Heart right ventricle (tissue), 16 donors: ENCODE measurements at regions not wholly inside any gene's neighbourhood (a gene's known extent, or its start where the extent isn't known, plus 50 kb on each side); places are given as distances from the start of the nearest gene placed in this dataset.

Source experiments
- ATAC-seq, 8 donors: fragments of 200-7000 bp; cut with Tn5 transposase; one replicate each; pipeline ENCODE4 v1.9.1; 2020; ENCODE audit warnings: mild to moderate bottlenecking in 8 of 8, moderate library complexity in 8 of 8, moderate number of reproducible peaks in 1 of 8
- DNase-seq, 2 donors: peaks; one replicate each; pipeline ENCODE4 v3.0.0-alpha.2; 2020
- H3K27ac ChIP-seq, 10 donors: fragments of 200-600 bp; sonication (generic) in 2 of 10; one replicate each; pipeline versions ENCODE4 v1.5.0 to v1.8.0; 2020 to 2022; ENCODE audit warnings: mild to moderate bottlenecking in 3 of 10
- H3K27me3 ChIP-seq, 7 donors: fragments of 200-600 bp; one replicate each; pipeline ENCODE4 v1.8.0; 2021 to 2022; ENCODE audit warnings: mild to moderate bottlenecking in 2 of 7
- H3K36me3 ChIP-seq, 9 donors: fragments of 200-600 bp; sonication (generic) in 1 of 9; one replicate each; pipeline versions ENCODE4 v1.5.0 to v1.8.0; 2020 to 2022; ENCODE audit warnings: mild to moderate bottlenecking in 2 of 9
- H3K4me1 ChIP-seq, 9 donors: fragments of 200-600 bp; sonication (generic) in 1 of 9; one replicate each; pipeline versions ENCODE4 v1.5.0 to v1.8.0; 2020 to 2022; ENCODE audit warnings: mild to moderate bottlenecking in 4 of 9
- H3K4me3 ChIP-seq, 10 donors: fragments of 200-600 bp; sonication (generic) in 2 of 10; one replicate each; pipeline versions ENCODE4 v1.5.0 to v1.8.0; 2020 to 2022; ENCODE audit warnings: mild to moderate bottlenecking in 7 of 10, moderate library complexity in 2 of 10
- H3K9me3 ChIP-seq, 11 donors: fragments of 200-600 bp in 10 of 11; sonication (generic) in 2 of 11; one replicate each; pipeline versions ENCODE4 v1.5.0 to v1.8.0; 2013 to 2022; ENCODE audit warnings: mild to moderate bottlenecking in 2 of 11, control low read depth in 1 of 11, moderate library complexity in 1 of 11
- whole genome bisulfite sequencing, 2 donors: extraction: QIAGEN DNeasy Blood & Tissue Kit; methylation state at CpG; one replicate each; pipeline ENCODE4 v1.1.7; 2013; ENCODE audit warnings: inconsistent platforms in 1 of 2; 5-methylcytosine and 5-hydroxymethylcytosine counted together
- intact Hi-C, 10 donors: fragments of 100-400 bp; cut with DNase I; formaldehyde crosslinking; loops; one replicate each; pipeline versions ENCODE4 v1.11.1 to v1.14.2; 2022
- TF ChIP-seq, protein P1 (sequence below), 9 donors: fragments of 200-600 bp; sonication (generic) in 2 of 9; IDR thresholded peaks; one replicate each; pipeline versions ENCODE4 v1.5.0 to v1.8.0; 2021 to 2022; ENCODE audit warnings: antibody characterized with exemption in 9 of 9, mild to moderate bottlenecking in 5 of 9, moderate library complexity in 1 of 9
- donor health status: Arrhythmogenic right ventricular cardiomyopathy.
- donor health status: ischemic (EF 13 %, LVEDD 7.1; RV severe dilation, severe dysfunction).
- donor health status: healthy with polysubstance abuse.
- donor health status: DM: no; HTN: yes; CAD: no.
- donor health status: DM: no; HTN: no; CAD: no.
- donor health status: ischemic (EF 25% LVEDD 6.9; RV normal size, moderate dysfunction).
- donor health status: ischemic (EF 25% LVEDD 5.7; RV mildly dilated, moderate dysfunction).
- donor health status: healthy.
- donor health status: DM: yes; HTN: yes; CAD: no.
- donor health status: Ischemic cardiomyopathy.
- donor health status: ischemic (EF 35%, LVEDD 5.7; RV mildly dilated, moderate dysfunction).
- donor health status: nonischemic (EF 11% LVEDD 7.7; RV severe dilation, severe dysfunction).
- donor health status: DM: yes; HTN: yes; CAD: no.
- donor health status: PGD.
- donor health status: ischemic (EF 29% LVEDD 5.4; RV normal size, mild dysfunction).
- donor health status: nonischemic (EF 23%, LVEDD 6.1; RV moderate dilation, normal function).

DNA sequence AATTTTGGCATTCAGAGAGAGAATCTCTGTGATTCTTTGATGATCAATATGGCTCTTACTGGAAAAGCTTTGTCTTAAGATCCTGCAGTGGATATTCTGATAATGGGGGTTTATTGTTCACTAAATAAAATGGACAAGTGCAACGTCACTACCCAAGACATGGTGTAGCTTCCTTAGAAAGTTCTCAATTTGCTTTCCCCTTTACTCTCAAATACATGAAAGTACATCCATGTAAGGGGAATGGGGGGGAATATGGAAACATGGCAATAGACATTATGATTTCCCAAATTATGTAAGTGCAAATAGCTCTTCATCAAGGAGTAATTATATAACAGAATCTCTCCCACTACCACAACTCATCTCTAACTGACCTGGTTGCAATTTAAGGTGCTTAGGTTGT, 126.3 kb upstream of the DPYD start:
- no peak for ATAC-seq
- H3K4me3 ChIP-seq: no peak overlapping the region
- peaks cover 8 to 31% (median 22%) of the 10 kb centered on the region in 9 donors for H3K4me1 ChIP-seq
- no peak overlapping the region for H3K27ac ChIP-seq
- WGBS, 2 donors: 40 to 45% methylated on average over 1 of the region's 1 CpG
- H3K27me3 ChIP-seq: peaks cover 20 to 99% (median 89%) of the 10 kb centered on the region in 7 donors
- no peak for DNase-seq
- TF ChIP-seq, protein P1, sequence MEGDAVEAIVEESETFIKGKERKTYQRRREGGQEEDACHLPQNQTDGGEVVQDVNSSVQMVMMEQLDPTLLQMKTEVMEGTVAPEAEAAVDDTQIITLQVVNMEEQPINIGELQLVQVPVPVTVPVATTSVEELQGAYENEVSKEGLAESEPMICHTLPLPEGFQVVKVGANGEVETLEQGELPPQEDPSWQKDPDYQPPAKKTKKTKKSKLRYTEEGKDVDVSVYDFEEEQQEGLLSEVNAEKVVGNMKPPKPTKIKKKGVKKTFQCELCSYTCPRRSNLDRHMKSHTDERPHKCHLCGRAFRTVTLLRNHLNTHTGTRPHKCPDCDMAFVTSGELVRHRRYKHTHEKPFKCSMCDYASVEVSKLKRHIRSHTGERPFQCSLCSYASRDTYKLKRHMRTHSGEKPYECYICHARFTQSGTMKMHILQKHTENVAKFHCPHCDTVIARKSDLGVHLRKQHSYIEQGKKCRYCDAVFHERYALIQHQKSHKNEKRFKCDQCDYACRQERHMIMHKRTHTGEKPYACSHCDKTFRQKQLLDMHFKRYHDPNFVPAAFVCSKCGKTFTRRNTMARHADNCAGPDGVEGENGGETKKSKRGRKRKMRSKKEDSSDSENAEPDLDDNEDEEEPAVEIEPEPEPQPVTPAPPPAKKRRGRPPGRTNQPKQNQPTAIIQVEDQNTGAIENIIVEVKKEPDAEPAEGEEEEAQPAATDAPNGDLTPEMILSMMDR (IDR thresholded peaks at IDR 0.05): no peak
- intact Hi-C loops: loop anchor here in 2 of 10 donors (10.0 kb wide), 2 partner anchors 102 to 902 kb away; no protein-coding TSS in a partner anchor
- no peaks in the 10 kb centered on the region for H3K9me3 ChIP-seq
- H3K36me3 ChIP-seq: no peaks in the 10 kb centered on the region

DNA sequence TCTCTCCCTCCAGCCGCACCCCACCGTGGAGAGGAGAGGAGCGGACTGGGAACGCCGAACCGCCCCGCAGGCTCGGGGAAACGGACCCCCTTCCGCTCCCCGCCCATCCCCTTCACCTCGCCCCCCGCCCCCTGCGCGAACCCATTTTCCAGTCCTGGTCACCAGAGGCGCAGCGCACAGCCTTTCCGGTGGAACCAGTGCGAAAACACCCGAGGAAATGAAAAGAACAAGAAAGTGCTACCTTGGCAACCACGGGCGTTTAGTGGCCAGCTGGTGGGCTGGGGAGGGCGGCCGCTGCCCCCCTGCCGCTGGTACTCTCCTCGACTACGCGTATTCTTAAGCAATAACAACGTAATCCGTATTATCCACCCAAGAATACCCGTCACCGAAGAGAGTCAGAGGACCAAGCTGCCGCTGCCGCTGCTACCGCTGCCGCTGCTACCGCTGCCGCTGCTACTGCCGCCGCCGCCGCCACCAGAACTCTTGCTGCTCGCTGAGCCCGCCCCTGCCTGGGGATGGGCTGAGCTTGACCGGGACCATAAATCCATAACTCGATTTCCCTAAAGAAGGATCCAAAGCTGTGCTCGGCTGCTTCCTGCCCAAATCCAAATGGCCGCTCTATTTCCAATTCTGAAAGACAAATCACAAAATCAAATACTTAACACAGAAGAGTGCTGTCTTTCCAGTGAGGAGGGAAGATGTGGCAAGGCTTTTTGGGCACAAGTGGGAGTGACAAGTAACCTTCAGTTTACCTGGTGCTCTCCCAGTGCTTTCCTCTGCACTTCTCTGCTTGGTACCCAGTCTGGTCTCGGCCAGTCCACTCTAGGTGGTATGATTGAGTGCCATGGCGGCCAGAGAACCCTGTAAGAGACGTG, 125.2 kb upstream of the DPYD start:
- Histone ChIP-seq H3K9me3 (no peaks in the 10 kb centered on the region), H3K4me3 (peak overlapping the region; percentile 16 to 61 (median 44)), H3K4me1 (peaks cover 8 to 31% (median 22%) of the 10 kb centered on the region in 9 donors), H3K27me3 (peaks cover 20 to 98% (median 88%) of the 10 kb centered on the region in 7 donors), H3K27ac (no peak overlapping the region), H3K36me3 (no peaks in the 10 kb centered on the region)
- ATAC-seq (no peak), DNase-seq (no peak)
- TF ChIP-seq, protein P1 (IDR thresholded peaks at IDR 0.05): no peak
- WGBS, 2 donors: 3 to 4% methylated on average over 51 of the region's 51 CpGs
- intact Hi-C loops: loop anchor here in 2 of 10 donors (10.0 kb wide), 2 partner anchors 101 to 901 kb away; no protein-coding TSS in a partner anchor

DNA sequence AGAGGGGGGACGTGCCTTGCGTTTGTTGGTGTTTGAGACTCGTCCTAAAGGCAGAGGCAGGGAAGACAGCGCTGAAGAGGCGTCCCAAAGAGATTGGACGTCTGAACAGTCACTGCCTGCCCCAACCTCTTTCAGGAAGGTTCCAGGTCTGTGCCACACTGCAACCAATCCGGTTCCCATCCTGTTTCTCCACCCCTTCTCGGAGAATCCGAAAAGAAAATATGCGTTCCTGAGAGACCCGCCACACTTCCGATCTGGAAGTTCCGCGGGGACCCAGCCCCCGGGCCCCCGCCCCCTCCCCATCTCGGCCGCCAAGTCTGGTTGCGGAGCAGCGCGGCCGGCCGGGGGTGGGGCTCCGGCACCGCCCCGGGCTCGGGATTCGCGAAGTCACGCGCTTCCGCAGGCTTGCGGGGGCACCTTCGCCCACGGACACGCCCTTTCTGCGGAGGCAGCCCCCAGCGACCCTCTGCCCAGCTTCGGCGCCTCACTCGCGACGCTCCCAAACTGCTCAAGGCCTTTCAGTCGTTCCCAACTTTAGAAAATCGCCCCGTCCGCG, 124.5 kb upstream of the DPYD start:
- Histone ChIP-seq H3K4me3 (peak overlapping the region; percentile 16 to 61 (median 44)), H3K27me3 (peaks cover 20 to 98% (median 81%) of the 10 kb centered on the region in 7 donors), H3K9me3 (no peaks in the 10 kb centered on the region), H3K4me1 (peaks cover 8 to 31% (median 22%) of the 10 kb centered on the region in 9 donors), H3K27ac (no peak overlapping the region), H3K36me3 (no peaks in the 10 kb centered on the region)
- WGBS, 2 donors: 1% methylated on average over 46 to 48 of the region's 48 CpGs
- ATAC-seq (peak in 1 of 8 donors; percentile 20), DNase-seq (peak in 1 of 2 donors; percentile 10)
- intact Hi-C loops: loop anchor here in 2 of 10 donors (10.0 kb wide), 2 partner anchors 100 to 900 kb away; no protein-coding TSS in a partner anchor
- TF ChIP-seq, protein P1 (IDR thresholded peaks at IDR 0.05): no peak

DNA sequence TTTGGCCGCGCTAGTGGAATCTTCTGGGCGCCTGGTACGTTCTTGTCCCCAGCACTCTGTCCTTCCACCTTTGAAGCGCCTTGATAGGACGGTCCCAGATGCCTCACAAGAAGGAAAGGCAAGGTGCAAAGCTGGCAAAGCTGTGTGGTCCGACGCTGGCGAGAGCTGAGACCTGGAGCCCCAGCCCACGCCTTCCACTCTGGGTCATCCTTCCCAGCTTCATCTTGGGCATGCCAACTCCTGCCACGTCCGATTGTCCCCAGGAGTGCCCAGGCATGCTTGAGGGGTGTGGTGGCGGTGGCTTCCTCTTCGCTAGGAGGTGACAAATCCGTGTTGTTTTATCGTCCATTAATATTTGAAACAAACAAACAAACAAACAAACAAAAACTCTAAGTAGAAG, 123.9 kb upstream of the DPYD start:
- TF ChIP-seq, protein P1 (IDR thresholded peaks at IDR 0.05): no peak
- intact Hi-C loops: loop anchor here in 2 of 10 donors (10.0 kb wide), 2 partner anchors 100 to 900 kb away; no protein-coding TSS in a partner anchor
- ATAC-seq (no peak), DNase-seq (no peak)
- Histone ChIP-seq H3K27ac (no peak overlapping the region), H3K27me3 (peaks cover 20 to 98% (median 75%) of the 10 kb centered on the region in 7 donors), H3K9me3 (no peaks in the 10 kb centered on the region), H3K36me3 (no peaks in the 10 kb centered on the region), H3K4me1 (peaks cover 8 to 31% (median 22%) of the 10 kb centered on the region in 9 donors), H3K4me3 (peak overlapping the region in 5 of 10 donors; percentile 45 to 61 (median 51))
- WGBS, 2 donors: 7 to 8% methylated on average over 16 of the region's 16 CpGs
